ENCODE measurements at regions not wholly inside any gene's neighbourhood (a gene's known extent, or its start where the extent isn't known, plus 50 kb on each side); places are given as distances from the start of the nearest gene placed in this dataset.

GRCh38 chr21:16476056-16476825, 746.5 kb downstream of the USP25 start:
- DNase-seq (ENCODE audit: low read depth in 2 of 2): no peak

GRCh38 chr21:16488042-16488441, 758.3 kb downstream of the USP25 start:
- no peak for DNase-seq (ENCODE audit: low read depth in 2 of 2)

- no peak for DNase-seq (ENCODE audit: low read depth in 2 of 2)
Observed at GRCh38 chr21:16492356-16492755, 762.6 kb downstream of the USP25 start.

- DNase-seq (ENCODE audit: low read depth in 2 of 2): no peak
Observed at GRCh38 chr21:16492892-16493291, 763.1 kb downstream of the USP25 start.

- DNase-seq (ENCODE audit: low read depth in 2 of 2): no peak
Observed at GRCh38 chr21:16496609-16497008, 766.8 kb downstream of the USP25 start.

- DNase-seq (ENCODE audit: low read depth in 2 of 2): no peak
Observed at GRCh38 chr21:16500271-16500670, 770.5 kb downstream of the USP25 start.

GRCh38 chr21:16502273-16502672, 772.5 kb downstream of the USP25 start:
- no peak for DNase-seq (ENCODE audit: low read depth in 2 of 2)

GRCh38 chr21:16502897-16503296, 773.1 kb downstream of the USP25 start:
- DNase-seq (ENCODE audit: low read depth in 2 of 2): no peak

GRCh38 chr21:16504281-16504680, 774.5 kb downstream of the USP25 start:
- DNase-seq (ENCODE audit: low read depth in 2 of 2): no peak

- no peak for DNase-seq (ENCODE audit: low read depth in 2 of 2)
Observed at GRCh38 chr21:16504766-16505165, 775.0 kb downstream of the USP25 start.

- no peak for DNase-seq (ENCODE audit: low read depth in 2 of 2)
Observed at GRCh38 chr21:16509476-16509875, 779.7 kb downstream of the USP25 start.

GRCh38 chr21:16514316-16514715, 784.5 kb downstream of the USP25 start:
- no peak for DNase-seq (ENCODE audit: low read depth in 2 of 2)

GRCh38 chr21:16517383-16517782, 787.6 kb downstream of the USP25 start:
- no peak for DNase-seq (ENCODE audit: low read depth in 2 of 2)

- no peak for DNase-seq (ENCODE audit: low read depth in 2 of 2)
Observed at GRCh38 chr21:16519036-16519435, 789.3 kb downstream of the USP25 start.

GRCh38 chr21:16519644-16520043, 789.9 kb downstream of the USP25 start:
- DNase-seq (ENCODE audit: low read depth in 2 of 2): no peak

- no peak for DNase-seq (ENCODE audit: low read depth in 2 of 2)
Observed at GRCh38 chr21:16522548-16522947, 792.8 kb downstream of the USP25 start.

- DNase-seq (ENCODE audit: low read depth in 2 of 2): no peak
Observed at GRCh38 chr21:16530656-16531055, 800.9 kb downstream of the USP25 start.

- DNase-seq (ENCODE audit: low read depth in 2 of 2): no peak
Observed at GRCh38 chr21:16532840-16533239, 803.1 kb downstream of the USP25 start.

- no peak for DNase-seq (ENCODE audit: low read depth in 2 of 2)
Observed at GRCh38 chr21:16533692-16534407, 804.1 kb downstream of the USP25 start.

GRCh38 chr21:16534408-16535101, 804.8 kb downstream of the USP25 start:
- DNase-seq (ENCODE audit: low read depth in 2 of 2): no peak

- no peak for DNase-seq (ENCODE audit: low read depth in 2 of 2)
Observed at GRCh38 chr21:16535102-16535422, 805.3 kb downstream of the USP25 start.

- no peak for DNase-seq (ENCODE audit: low read depth in 2 of 2)
Observed at GRCh38 chr21:16535626-16536025, 805.8 kb downstream of the USP25 start.

- no peak for DNase-seq (ENCODE audit: low read depth in 2 of 2)
Observed at GRCh38 chr21:16536140-16536539, 806.4 kb downstream of the USP25 start.
